ENCODE measurements at regions not wholly inside any gene's neighbourhood (a gene's known extent, or its start where the extent isn't known, plus 50 kb on each side); places are given as distances from the start of the nearest gene placed in this dataset.

- peak overlapping the region; percentile 47 for H3K4me3 ChIP-seq (ENCODE audit: extremely low read depth, insufficient read depth, low read length, poor library complexity, severe bottlenecking)
- no peaks in the 10 kb centered on the region for H3K36me3 ChIP-seq (ENCODE audit: control insufficient read depth, insufficient read depth, low read length)
- peak overlapping the region; percentile 29 for H3K27ac ChIP-seq (ENCODE audit: low read depth, low read length, severe bottlenecking)
- peaks cover 7% of the 10 kb centered on the region for H3K9me3 ChIP-seq (ENCODE audit: control insufficient read depth, low read length)
- WGBS, 2 experiments (ENCODE audit: insufficient coverage in 2 of 2), result 4 to 6% methylated on average over 52 to 53 of the region's 57 CpGs
- no peaks in the 10 kb centered on the region for H3K4me1 ChIP-seq (ENCODE audit: control insufficient read depth, insufficient read depth, low read length, poor library complexity, severe bottlenecking)
Measured at GRCh38 chr9:6703898-6704639, 53.7 kb upstream of the KDM4C start.

GRCh38 chr9:6702707-6703106, 55.1 kb upstream of the KDM4C start:
- 100% methylated on average over 4 to 5 of the region's 7 CpGs for WGBS, 2 experiments (ENCODE audit: insufficient coverage in 2 of 2)
- H3K4me1 ChIP-seq (ENCODE audit: control insufficient read depth, insufficient read depth, low read length, poor library complexity, severe bottlenecking), result no peaks in the 10 kb centered on the region
- no peak overlapping the region for H3K27ac ChIP-seq (ENCODE audit: low read depth, low read length, severe bottlenecking)
- H3K9me3 ChIP-seq (ENCODE audit: control insufficient read depth, low read length), result peaks cover 4% of the 10 kb centered on the region
- H3K36me3 ChIP-seq (ENCODE audit: control insufficient read depth, insufficient read depth, low read length), result no peaks in the 10 kb centered on the region
- no peak overlapping the region for H3K4me3 ChIP-seq (ENCODE audit: extremely low read depth, insufficient read depth, low read length, poor library complexity, severe bottlenecking)

GRCh38 chr9:6696178-6696577, 50.6 kb upstream of the GLDC start:
- H3K4me1 ChIP-seq (ENCODE audit: control insufficient read depth, insufficient read depth, low read length, poor library complexity, severe bottlenecking), result no peaks in the 10 kb centered on the region
- H3K36me3 ChIP-seq (ENCODE audit: control insufficient read depth, insufficient read depth, low read length), result no peaks in the 10 kb centered on the region
- H3K27ac ChIP-seq (ENCODE audit: low read depth, low read length, severe bottlenecking), result no peak overlapping the region
- no peaks in the 10 kb centered on the region for H3K9me3 ChIP-seq (ENCODE audit: control insufficient read depth, low read length)
- 87 to 97% methylated on average over 8 to 9 of the region's 9 CpGs for WGBS, 2 experiments (ENCODE audit: insufficient coverage in 2 of 2)
- H3K4me3 ChIP-seq (ENCODE audit: extremely low read depth, insufficient read depth, low read length, poor library complexity, severe bottlenecking), result no peak overlapping the region

- no peak overlapping the region for H3K27ac ChIP-seq (ENCODE audit: low read depth, low read length, severe bottlenecking)
- no peaks in the 10 kb centered on the region for H3K4me1 ChIP-seq (ENCODE audit: control insufficient read depth, insufficient read depth, low read length, poor library complexity, severe bottlenecking)
- 95 to 96% methylated on average over 5 to 6 of the region's 7 CpGs for WGBS, 2 experiments (ENCODE audit: insufficient coverage in 2 of 2)
- H3K9me3 ChIP-seq (ENCODE audit: control insufficient read depth, low read length), result no peaks in the 10 kb centered on the region
- no peak overlapping the region for H3K4me3 ChIP-seq (ENCODE audit: extremely low read depth, insufficient read depth, low read length, poor library complexity, severe bottlenecking)
- no peaks in the 10 kb centered on the region for H3K36me3 ChIP-seq (ENCODE audit: control insufficient read depth, insufficient read depth, low read length)
Measured at GRCh38 chr9:6695121-6695814, 49.7 kb upstream of the GLDC start.

Measured in mesodermal cell (in vitro differentiated cells).